A549 (cell line): ENCODE measurements at regions not wholly inside any gene's neighbourhood (a gene's known extent, or its start where the extent isn't known, plus 50 kb on each side); places are given as distances from the start of the nearest gene placed in this dataset.

Experiments
- ATAC-seq, 2 experiments: fragments of 200-7000 bp in 1 of 2; fragments of >200 bp in 1 of 2; cut with Nextera tagmentation in 1 of 2; cut with Tn5 transposase in 1 of 2; 3 replicates each; pipeline versions ENCODE4 v1.8.0 to v1.9.1; 2018 to 2020; ENCODE audit warnings: mild to moderate bottlenecking in 1 of 2, moderate library complexity in 1 of 2
- CTCF ChIA-PET: fragments of 300-600 bp; sonication (Branson Sonifier 250); formaldehyde crosslinking; extraction: SDS; loops from one replicate; lab custom pipeline; 2021; ENCODE audit warnings: antibody characterized with exemption, inconsistent platforms; lab: Yijun Ruan, JAX
- POLR2A ChIA-PET: fragments of 350-600 bp; formaldehyde crosslinking; extraction: SDS; loops from one replicate; lab custom pipeline; 2021; ENCODE audit warnings: antibody characterized with exemption, inconsistent platforms; lab: Yijun Ruan, JAX
- DNase-seq, 2 experiments: peaks; one replicate each; pipeline versions ENCODE4 v3.0.0 to v3.0.0-alpha.2; 2011 to 2016; ENCODE audit warnings: low read depth in 1 of 2, low spot score in 1 of 2
- FAIRE-seq: peaks from 2 replicates; lab custom pipeline; 2011; peaks lifted over from hg19 to GRCh38; lab: Jason Lieb, UNC
- H3K27ac ChIP-seq, 2 experiments: fragments of >200 bp; sonication (Bioruptor Twin); formaldehyde crosslinking; 3 replicates each; pipeline ENCODE4 v1.5.1; 2016 to 2017
- H3K4me1 ChIP-seq: fragments of >200 bp; sonication (Bioruptor Twin); formaldehyde crosslinking; 3 replicates; pipeline ENCODE4 v1.6.1; 2016
- H3K4me2 ChIP-seq: fragments of >200 bp; sonication (Bioruptor Twin); formaldehyde crosslinking; 3 replicates; pipeline ENCODE4 v1.6.1; 2016
- H3K4me3 ChIP-seq: fragments of >200 bp; sonication (Bioruptor Twin); formaldehyde crosslinking; 3 replicates; pipeline ENCODE4 v1.5.1; 2016
- H3K9me3 ChIP-seq: fragments of >200 bp; sonication (Bioruptor Twin); formaldehyde crosslinking; 3 replicates; pipeline ENCODE4 v1.6.1; 2016
- BHLHE40 ChIP-seq: IDR thresholded peaks from 2 replicates; pipeline ENCODE4 v1.6.1; 2012; ENCODE audit warnings: low read depth, low read length, inconsistent platforms
- CBX2 ChIP-seq: fragments of 200-600 bp; sonication (generic); IDR thresholded peaks from 2 replicates; pipeline ENCODE4 v1.6.1; 2016; ENCODE audit warnings: low read depth, mild to moderate bottlenecking, borderline replicate concordance
- CHD4 ChIP-seq: fragments of 200-600 bp; sonication (generic); IDR thresholded peaks from 2 replicates; pipeline ENCODE4 v1.6.1; 2016; ENCODE audit warnings: antibody characterized with exemption, mild to moderate bottlenecking, borderline replicate concordance
- EHF ChIP-seq: fragments of 250-450 bp; sonication (Bioruptor Pico); IDR thresholded peaks from 2 replicates; pipeline ENCODE4 v1.5.0; 2020; ENCODE audit warnings: mild to moderate bottlenecking
- EP300 ChIP-seq, 2 experiments: fragments of >200 bp; sonication (Bioruptor Twin); formaldehyde crosslinking; IDR thresholded peaks; 2 replicates in 1 of 2; 3 replicates in 1 of 2; pipeline ENCODE4 v1.6.1; 2016 to 2017
- FOSL2 ChIP-seq, 2 experiments: fragments of 450-650 bp in 1 of 2; fragments of >200 bp in 1 of 2; sonication (Bioruptor Twin) in 1 of 2; formaldehyde crosslinking; IDR thresholded peaks; 2 replicates each; pipeline versions ENCODE4 v1.5.0 to v1.6.1; 2016 to 2020; ENCODE audit warnings: mild to moderate bottlenecking in 1 of 2, moderate library complexity in 1 of 2
- FOXS1 ChIP-seq: fragments of 250-450 bp; sonication (Bioruptor Pico); IDR thresholded peaks from 2 replicates; pipeline ENCODE4 v1.5.0; 2020; ENCODE audit warnings: mild to moderate bottlenecking, moderate library complexity
- HES2 ChIP-seq: fragments of >200 bp; sonication (Bioruptor Twin); formaldehyde crosslinking; IDR thresholded peaks from 2 replicates; pipeline ENCODE4 v1.6.1; 2016
- MAZ ChIP-seq: fragments of 150-350 bp; IDR thresholded peaks from 2 replicates; pipeline ENCODE4 v1.6.1; 2014; ENCODE audit warnings: antibody characterized with exemption, low read depth, low read length, borderline replicate concordance
- NFE2L2 ChIP-seq: fragments of 150-350 bp; conservative IDR thresholded peaks from 2 replicates; pipeline ENCODE4 v1.6.1; 2014; ENCODE audit warnings: low read length
- NR3C1 ChIP-seq: fragments of >200 bp; sonication (Bioruptor Twin); formaldehyde crosslinking; IDR thresholded peaks from 3 replicates; pipeline ENCODE4 v1.6.1; 2017
- POLR2A ChIP-seq: IDR thresholded peaks from 2 replicates; pipeline ENCODE4 v1.6.1; 2012; ENCODE audit warnings: mild to moderate bottlenecking, low read length
- RCOR1 ChIP-seq: fragments of 150-350 bp; IDR thresholded peaks from 2 replicates; pipeline ENCODE4 v1.6.1; 2014; ENCODE audit warnings: antibody characterized with exemption, low read length, low read depth
- REST ChIP-seq: fragments of 200-600 bp; sonication (generic); IDR thresholded peaks from 2 replicates; pipeline ENCODE4 v1.6.1; 2016; ENCODE audit warnings: antibody characterized with exemption, mild to moderate bottlenecking, moderate library complexity
- SMC3 ChIP-seq: fragments of >200 bp; sonication (Bioruptor Twin); formaldehyde crosslinking; IDR thresholded peaks from 3 replicates; pipeline ENCODE4 v1.6.1; 2018; ENCODE audit warnings: inconsistent platforms
- ZC3H11A ChIP-seq: fragments of 450-650 bp; IDR thresholded peaks from 2 replicates; pipeline ENCODE4 v1.6.1; 2014; ENCODE audit warnings: antibody characterized with exemption, mild to moderate bottlenecking
- ZFP36 ChIP-seq: fragments of 450-650 bp; IDR thresholded peaks from 2 replicates; pipeline ENCODE4 v1.6.1; 2014; ENCODE audit warnings: borderline replicate concordance; ENCODE audit not compliant: partially characterized antibody
- ZSCAN20 ChIP-seq: fragments of 250-450 bp; sonication (Bioruptor Pico); IDR thresholded peaks from 2 replicates; pipeline ENCODE4 v1.8.0; 2022; ENCODE audit warnings: mild to moderate bottlenecking, moderate library complexity
- WGBS: methylation state at CpG from one replicate; pipeline ENCODE4 v1.1.6; 2017; ENCODE audit errors: missing lambda C conversion rate; 5-methylcytosine and 5-hydroxymethylcytosine counted together
- TF ChIP-seq, protein P1 (sequence below): fragments of 450-650 bp; IDR thresholded peaks from 2 replicates; pipeline ENCODE4 v1.6.1; 2014; ENCODE audit warnings: antibody characterized with exemption
- TF ChIP-seq, protein P2 (sequence below): IDR thresholded peaks from 2 replicates; pipeline ENCODE4 v1.6.1; 2012

- no peak overlapping the region for H3K27ac ChIP-seq
- DNase-seq (no peak), ATAC-seq (no peak), FAIRE-seq (no peak)
- TF ChIP-seq SMC3 (no peak), REST (no peak), NFE2L2 (no peak), ZC3H11A (no peak), RCOR1 (no peak), NR3C1 (no peak)
- TF ChIP-seq, protein P1, sequence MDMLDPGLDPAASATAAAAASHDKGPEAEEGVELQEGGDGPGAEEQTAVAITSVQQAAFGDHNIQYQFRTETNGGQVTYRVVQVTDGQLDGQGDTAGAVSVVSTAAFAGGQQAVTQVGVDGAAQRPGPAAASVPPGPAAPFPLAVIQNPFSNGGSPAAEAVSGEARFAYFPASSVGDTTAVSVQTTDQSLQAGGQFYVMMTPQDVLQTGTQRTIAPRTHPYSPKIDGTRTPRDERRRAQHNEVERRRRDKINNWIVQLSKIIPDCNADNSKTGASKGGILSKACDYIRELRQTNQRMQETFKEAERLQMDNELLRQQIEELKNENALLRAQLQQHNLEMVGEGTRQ = no peak
- no peak overlapping the region for H3K4me2 ChIP-seq
- CTCF ChIA-PET = interaction anchor here (0.6 kb wide), 1 partner anchor 665 kb away, joined by 4 read pairs; no protein-coding TSS in a partner anchor
- WGBS = 62% methylated on average over 3 of the region's 3 CpGs
- POLR2A ChIA-PET = no interaction called here
- no peaks in the 10 kb centered on the region for H3K4me1 ChIP-seq
- H3K9me3 ChIP-seq = no peaks in the 10 kb centered on the region
- H3K4me3 ChIP-seq = no peak overlapping the region
Observed at GRCh38 chr2:228559774-228560415, 378.4 kb upstream of the SPHKAP start.

DNA sequence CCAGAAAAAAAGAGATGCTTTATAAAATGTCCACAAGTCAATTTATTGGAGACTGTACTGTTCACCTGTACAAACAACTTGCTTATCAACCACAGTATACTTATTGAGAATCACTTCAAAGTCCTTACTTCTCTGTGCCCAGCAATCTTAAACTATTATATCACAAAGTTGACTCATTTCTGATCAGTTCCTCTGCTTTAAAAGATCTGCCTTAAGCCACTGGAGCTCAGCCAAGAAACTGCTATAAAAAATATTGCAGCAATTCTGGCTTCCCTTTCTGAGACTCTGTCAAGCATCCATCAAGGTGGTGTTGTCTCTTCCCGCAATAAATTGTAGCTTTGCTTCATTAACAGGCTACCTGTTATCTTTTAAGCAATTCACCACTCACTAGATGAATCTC lies 375.2 kb upstream of the SPHKAP start:
- Histone ChIP-seq H3K4me3 (no peak overlapping the region), H3K4me1 (no peaks in the 10 kb centered on the region), H3K9me3 (no peaks in the 10 kb centered on the region), H3K4me2 (no peak overlapping the region), H3K27ac (no peak overlapping the region)
- no peak for TF ChIP-seq CBX2
- TF ChIP-seq EHF = no peak
- TF ChIP-seq FOSL2 (IDR thresholded peaks at IDR 0.05) = no peak
- no peak for TF ChIP-seq FOSL2 (CRISPR knock-in tag; IDR thresholded peaks at IDR 0.05)
- TF ChIP-seq POLR2A = no peak
- TF ChIP-seq, protein P2, sequence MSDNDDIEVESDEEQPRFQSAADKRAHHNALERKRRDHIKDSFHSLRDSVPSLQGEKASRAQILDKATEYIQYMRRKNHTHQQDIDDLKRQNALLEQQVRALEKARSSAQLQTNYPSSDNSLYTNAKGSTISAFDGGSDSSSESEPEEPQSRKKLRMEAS = no peak
- no peak for TF ChIP-seq ZSCAN20
- TF ChIP-seq HES2 = no peak
- TF ChIP-seq SMC3 = no peak
- no peak for ATAC-seq
- ChIA-PET CTCF (interaction anchor here (0.6 to 0.8 kb wide), 2 partner anchors 13 to 463 kb away, joined by 3 read pairs; no protein-coding TSS in a partner anchor), POLR2A (no interaction called here)
- FAIRE-seq = no peak
- WGBS = 4% methylated on average over 1 of the region's 1 CpG
- no peak for DNase-seq

DNA sequence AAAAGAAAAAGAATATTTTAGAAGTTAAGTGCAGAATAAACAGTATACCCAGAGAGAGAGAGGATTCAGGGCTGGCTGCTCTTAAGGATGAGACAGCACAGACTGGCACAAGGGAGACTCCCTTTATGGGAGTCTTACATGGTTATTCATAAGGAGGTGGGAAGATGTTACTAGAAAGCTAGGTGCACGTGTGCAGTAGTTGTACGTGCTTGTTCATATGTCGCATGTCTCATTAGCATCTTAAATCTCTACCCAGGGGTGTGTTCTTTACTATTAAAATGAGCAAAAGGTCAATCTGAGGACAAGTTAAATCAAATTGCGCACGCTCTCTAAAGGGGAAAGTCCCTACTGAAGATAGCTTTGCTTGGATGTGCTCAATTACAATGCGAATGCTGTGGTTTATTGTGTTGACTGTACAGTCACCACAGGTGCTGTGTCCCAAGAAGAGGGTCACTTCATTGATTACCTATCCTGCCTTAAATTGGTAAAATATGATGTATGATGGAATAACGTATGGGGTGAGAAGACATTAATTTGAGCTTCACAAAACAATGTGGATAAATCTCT lies 368.0 kb upstream of the SPHKAP start:
- FAIRE-seq (no peak), DNase-seq (no peak), ATAC-seq (no peak)
- ChIA-PET CTCF (no interaction called here), POLR2A (no interaction called here)
- H3K4me2 ChIP-seq = no peak overlapping the region
- H3K4me1 ChIP-seq = no peaks in the 10 kb centered on the region
- TF ChIP-seq BHLHE40 = no peak
- no peak for TF ChIP-seq MAZ
- no peak for TF ChIP-seq ZFP36
- TF ChIP-seq, protein P2 = no peak
- TF ChIP-seq EP300 (IDR thresholded peaks at IDR 0.05) = no peak
- no peak for TF ChIP-seq FOSL2 (IDR thresholded peaks at IDR 0.05)
- no peak for TF ChIP-seq FOSL2 (CRISPR knock-in tag; IDR thresholded peaks at IDR 0.05)
- no peak for TF ChIP-seq FOXS1 (CRISPR knock-in tag)
- no peak for TF ChIP-seq CHD4
- H3K9me3 ChIP-seq = no peaks in the 10 kb centered on the region
- H3K4me3 ChIP-seq = no peak overlapping the region
- WGBS = 61% methylated on average over 7 of the region's 7 CpGs
- no peak overlapping the region for H3K27ac ChIP-seq
